Colonic mucosa (tissue), 4 donors: ENCODE measurements at regions not wholly inside any gene's neighbourhood (a gene's known extent, or its start where the extent isn't known, plus 50 kb on each side); places are given as distances from the start of the nearest gene placed in this dataset.

ENCODE experiments used
- DNase-seq: peaks from one replicate; pipeline ENCODE4 v3.0.0-alpha.2; 2020
- H3K27ac ChIP-seq: fragments of 200-600 bp; one replicate; pipeline ENCODE4 v1.8.0; 2021
- H3K27me3 ChIP-seq: fragments of 200-600 bp; one replicate; pipeline ENCODE4 v1.8.0; 2021
- H3K36me3 ChIP-seq: fragments of 200-600 bp; one replicate; pipeline ENCODE4 v1.8.0; 2021
- H3K4me1 ChIP-seq: fragments of 200-600 bp; one replicate; pipeline ENCODE4 v1.8.0; 2021; ENCODE audit warnings: mild to moderate bottlenecking
- H3K4me3 ChIP-seq: fragments of 200-600 bp; one replicate; pipeline ENCODE4 v1.8.0; 2021
- H3K9ac ChIP-seq, 2 donors: one replicate each; pipeline ENCODE4 v1.7.0; 2013; ENCODE audit warnings: control low read depth in 2 of 2, low read depth in 2 of 2, low read length in 2 of 2
- H3K9me3 ChIP-seq: fragments of 200-600 bp; one replicate; pipeline ENCODE4 v1.8.0; 2021
- intact Hi-C: fragments of 100-400 bp; cut with DNase I; formaldehyde crosslinking; loops from one replicate; pipeline ENCODE4 v1.14.1; 2022
- TF ChIP-seq, protein P1 (sequence below): fragments of 200-600 bp; IDR thresholded peaks from one replicate; pipeline ENCODE4 v1.8.0; 2022; ENCODE audit warnings: antibody characterized with exemption, mild to moderate bottlenecking
- donor health status: healthy.
- donor health status: DM: no; HTN: no; CAD: no.
- donor health status: DM: no; HTN: no; CAD: no.

- no peak overlapping the region for H3K27ac ChIP-seq
Measured at GRCh38 chrX:4708970-4709760, 995.7 kb upstream of the PRKX start.

DNA sequence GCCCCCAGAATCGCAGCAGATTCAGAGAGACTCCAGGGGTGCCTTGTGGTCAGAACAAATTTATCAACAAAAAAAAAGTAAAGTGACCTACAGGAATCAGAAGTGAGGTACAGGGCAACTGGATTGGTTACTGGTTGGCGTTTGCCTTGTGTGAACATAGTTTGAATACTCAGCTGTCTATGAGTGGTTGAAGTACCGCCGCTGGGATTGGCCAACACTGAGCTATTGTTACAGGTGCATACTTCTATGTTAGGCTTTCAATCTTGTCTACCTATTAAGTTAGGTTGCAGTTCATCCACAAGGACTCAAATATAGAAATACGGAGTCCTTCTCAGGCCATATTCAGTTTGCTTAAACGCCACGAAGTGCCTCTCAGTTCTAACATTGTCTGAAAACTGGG lies 993.5 kb upstream of the PRKX start:
- no peak overlapping the region for H3K9ac ChIP-seq
- no peaks in the 10 kb centered on the region for H3K36me3 ChIP-seq
- H3K27ac ChIP-seq = no peak overlapping the region
- TF ChIP-seq, protein P1, sequence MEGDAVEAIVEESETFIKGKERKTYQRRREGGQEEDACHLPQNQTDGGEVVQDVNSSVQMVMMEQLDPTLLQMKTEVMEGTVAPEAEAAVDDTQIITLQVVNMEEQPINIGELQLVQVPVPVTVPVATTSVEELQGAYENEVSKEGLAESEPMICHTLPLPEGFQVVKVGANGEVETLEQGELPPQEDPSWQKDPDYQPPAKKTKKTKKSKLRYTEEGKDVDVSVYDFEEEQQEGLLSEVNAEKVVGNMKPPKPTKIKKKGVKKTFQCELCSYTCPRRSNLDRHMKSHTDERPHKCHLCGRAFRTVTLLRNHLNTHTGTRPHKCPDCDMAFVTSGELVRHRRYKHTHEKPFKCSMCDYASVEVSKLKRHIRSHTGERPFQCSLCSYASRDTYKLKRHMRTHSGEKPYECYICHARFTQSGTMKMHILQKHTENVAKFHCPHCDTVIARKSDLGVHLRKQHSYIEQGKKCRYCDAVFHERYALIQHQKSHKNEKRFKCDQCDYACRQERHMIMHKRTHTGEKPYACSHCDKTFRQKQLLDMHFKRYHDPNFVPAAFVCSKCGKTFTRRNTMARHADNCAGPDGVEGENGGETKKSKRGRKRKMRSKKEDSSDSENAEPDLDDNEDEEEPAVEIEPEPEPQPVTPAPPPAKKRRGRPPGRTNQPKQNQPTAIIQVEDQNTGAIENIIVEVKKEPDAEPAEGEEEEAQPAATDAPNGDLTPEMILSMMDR = no peak
- intact Hi-C loops = no loop called here
- H3K4me1 ChIP-seq = no peaks in the 10 kb centered on the region
- no peak overlapping the region for H3K4me3 ChIP-seq
- no peak for DNase-seq
- no peaks in the 10 kb centered on the region for H3K27me3 ChIP-seq
- no peaks in the 10 kb centered on the region for H3K9me3 ChIP-seq

More at GRCh38 chrX:4708970-4709760, 995.7 kb upstream of the PRKX start:
- Histone ChIP-seq H3K4me1 (no peaks in the 10 kb centered on the region), H3K27me3 (no peaks in the 10 kb centered on the region), H3K9ac (no peak overlapping the region), H3K36me3 (no peaks in the 10 kb centered on the region), H3K9me3 (no peaks in the 10 kb centered on the region), H3K4me3 (no peak overlapping the region)
- TF ChIP-seq, protein P1 = no peak
- intact Hi-C loops = no loop called here
- DNase-seq = no peak

DNA sequence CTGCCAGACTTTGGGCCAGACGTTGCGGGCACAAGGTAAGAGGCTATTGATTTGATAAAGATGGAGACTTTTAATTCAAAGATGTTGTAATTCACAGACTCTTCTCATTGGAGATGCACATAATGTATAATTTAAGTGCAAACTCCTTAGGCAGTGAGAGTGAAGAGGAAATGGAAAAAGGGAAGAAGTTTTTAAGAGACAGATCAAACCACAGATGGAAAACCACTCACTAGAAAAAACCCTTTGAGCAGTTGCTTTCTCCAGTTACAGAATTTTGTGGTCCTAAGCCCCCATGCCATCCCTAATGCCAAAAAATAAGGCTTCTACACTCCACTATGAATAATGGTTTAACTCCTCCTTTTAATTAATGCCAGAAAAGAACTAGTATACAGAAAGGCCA lies 977.1 kb upstream of the PRKX start:
- H3K27me3 ChIP-seq = no peaks in the 10 kb centered on the region
- no peaks in the 10 kb centered on the region for H3K4me1 ChIP-seq
- no peaks in the 10 kb centered on the region for H3K36me3 ChIP-seq
- no peak overlapping the region for H3K9ac ChIP-seq
- TF ChIP-seq, protein P1 = no peak
- H3K4me3 ChIP-seq = no peak overlapping the region
- H3K27ac ChIP-seq = no peak overlapping the region
- intact Hi-C loops = no loop called here
- DNase-seq = no peak
- no peaks in the 10 kb centered on the region for H3K9me3 ChIP-seq

DNA sequence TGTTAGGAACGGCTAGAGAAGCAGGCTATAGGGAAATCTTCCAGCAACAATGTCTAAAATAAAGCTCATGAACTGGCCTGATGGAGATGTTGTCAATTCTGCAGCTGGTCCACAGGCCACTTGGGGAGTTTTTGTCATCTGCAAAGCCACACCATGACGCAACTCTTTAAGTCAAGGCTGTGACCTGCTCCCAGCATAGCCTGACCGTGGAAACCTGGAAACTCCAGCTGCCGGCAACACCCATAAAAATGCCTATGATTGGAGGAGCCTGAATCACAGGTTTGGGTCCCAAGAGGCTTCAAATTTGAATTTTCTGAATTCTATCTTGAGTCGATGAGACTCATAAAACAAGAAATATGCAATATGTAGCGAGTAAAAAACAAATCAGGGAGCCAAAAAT lies 969.2 kb upstream of the PRKX start:
- H3K4me1 ChIP-seq = no peaks in the 10 kb centered on the region
- TF ChIP-seq, protein P1 = no peak
- no peak for DNase-seq
- no peak overlapping the region for H3K27ac ChIP-seq
- no peaks in the 10 kb centered on the region for H3K9me3 ChIP-seq
- H3K36me3 ChIP-seq = no peaks in the 10 kb centered on the region
- no peak overlapping the region for H3K4me3 ChIP-seq
- no peaks in the 10 kb centered on the region for H3K27me3 ChIP-seq
- intact Hi-C loops = no loop called here
- no peak overlapping the region for H3K9ac ChIP-seq

- TF ChIP-seq, protein P1 = no peak
- no peak overlapping the region for H3K27ac ChIP-seq
- no peak overlapping the region for H3K9ac ChIP-seq
- no peak overlapping the region for H3K4me3 ChIP-seq
- DNase-seq = no peak
- H3K4me1 ChIP-seq = no peaks in the 10 kb centered on the region
- no peaks in the 10 kb centered on the region for H3K9me3 ChIP-seq
- H3K36me3 ChIP-seq = no peaks in the 10 kb centered on the region
- intact Hi-C loops = no loop called here
- no peaks in the 10 kb centered on the region for H3K27me3 ChIP-seq
Measured at GRCh38 chrX:4675686-4676300, 962.3 kb upstream of the PRKX start.
